SK-N-SH (cell line): ENCODE measurements at regions not wholly inside any gene's neighbourhood (a gene's known extent, or its start where the extent isn't known, plus 50 kb on each side); places are given as distances from the start of the nearest gene placed in this dataset.

ENCODE experiments used
- CTCF ChIA-PET: fragments of 300-600, 350-600 bp; formaldehyde crosslinking; extraction: SDS; loops from one replicate; lab custom pipeline; 2021; lab: Yijun Ruan, JAX
- POLR2A ChIA-PET: fragments of 350-600 bp; sonication (Branson Sonifier 250); formaldehyde crosslinking; extraction: SDS; loops from one replicate; lab custom pipeline; 2020; ENCODE audit warnings: antibody characterized with exemption, inconsistent platforms; lab: Yijun Ruan, JAX
- DNase-seq: peaks from one replicate; pipeline ENCODE4 v3.0.0; 2012
- H2AFZ ChIP-seq: fragments of 200-600 bp; sonication (generic); 2 replicates; pipeline ENCODE4 v1.8.1; 2016; ENCODE audit warnings: antibody characterized with exemption, mild to moderate bottlenecking, low read depth
- H3F3A ChIP-seq: fragments of 200-600 bp; sonication (generic); replicated peaks from 2 replicates; pipeline ENCODE3; 2016; ENCODE audit warnings: antibody characterized with exemption, mild to moderate bottlenecking; ENCODE audit not compliant: insufficient read depth
- H3K27ac ChIP-seq, 2 experiments: fragments of 200-500 bp in 1 of 2; fragments of 200-600 bp in 1 of 2; sonication (Bioruptor generic) in 1 of 2; sonication (generic), shearing (Covaris generic) in 1 of 2; 2 replicates each; pipeline versions ENCODE4 v1.5.1 to v1.6.1; 2014 to 2016; ENCODE audit warnings: low read depth in 2 of 2, inconsistent platforms in 1 of 2, low read length in 1 of 2, mild to moderate bottlenecking in 1 of 2, mixed read lengths in 1 of 2
- H3K27me3 ChIP-seq: fragments of 200-600 bp; sonication (generic), shearing (Covaris generic); 2 replicates; pipeline ENCODE4 v1.6.1; 2016; ENCODE audit warnings: mixed run types; ENCODE audit not compliant: insufficient read depth
- H3K36me3 ChIP-seq, 2 experiments: fragments of 200-500 bp in 1 of 2; fragments of 200-600 bp in 1 of 2; sonication (Bioruptor generic) in 1 of 2; sonication (generic) in 1 of 2; replicated peaks in 1 of 2; 2 replicates each; pipeline versions ENCODE3 to v1.5.1; 2014 to 2016; ENCODE audit warnings: low read length in 1 of 2, mild to moderate bottlenecking in 1 of 2; ENCODE audit not compliant: insufficient read depth in 2 of 2, control insufficient read depth in 1 of 2
- H3K4me1 ChIP-seq, 2 experiments: fragments of 200-500 bp in 1 of 2; fragments of 200-600 bp in 1 of 2; sonication (Bioruptor generic) in 1 of 2; sonication (generic), shearing (Covaris generic) in 1 of 2; 2 replicates each; pipeline versions ENCODE4 v1.5.1 to v1.6.1; 2014 to 2016; ENCODE audit warnings: low read depth in 1 of 2, low read length in 1 of 2, mixed run types in 1 of 2; ENCODE audit not compliant: insufficient read depth in 2 of 2, control insufficient read depth in 1 of 2
- H3K4me2 ChIP-seq: fragments of 200-600 bp; sonication (generic), shearing (Covaris generic); 2 replicates; pipeline ENCODE4 v1.6.1; 2017; ENCODE audit warnings: mixed run types
- H3K4me3 ChIP-seq, 2 experiments: fragments of 200-500 bp in 1 of 2; fragments of 200-600 bp in 1 of 2; sonication (Bioruptor generic) in 1 of 2; sonication (generic), shearing (Covaris generic) in 1 of 2; 2 replicates each; pipeline versions ENCODE4 v1.5.1 to v1.8.1; 2014 to 2016; ENCODE audit warnings: low read depth in 2 of 2, inconsistent platforms in 1 of 2, low read length in 1 of 2, mild to moderate bottlenecking in 1 of 2, mixed read lengths in 1 of 2, moderate library complexity in 1 of 2
- H3K79me2 ChIP-seq: fragments of 200-600 bp; sonication (generic); 2 replicates; pipeline ENCODE4 v1.8.1; 2017; ENCODE audit warnings: mild to moderate bottlenecking; ENCODE audit not compliant: insufficient read depth
- H3K9ac ChIP-seq: fragments of 200-600 bp; sonication (generic); 2 replicates; pipeline ENCODE4 v1.6.1; 2017; ENCODE audit warnings: mixed run types
- H3K9me2 ChIP-seq: fragments of 200-600 bp; sonication (generic); 2 replicates; pipeline ENCODE4 v1.6.1; 2017; ENCODE audit warnings: mixed run types
- H3K9me3 ChIP-seq: fragments of 200-600 bp; sonication (generic); 2 replicates; pipeline ENCODE4 v1.6.1; 2017; ENCODE audit warnings: mixed run types, mild to moderate bottlenecking, moderate library complexity
- H4K20me1 ChIP-seq: fragments of 200-600 bp; sonication (generic); 2 replicates; pipeline ENCODE4 v1.6.1; 2017; ENCODE audit warnings: mild to moderate bottlenecking, mixed run types; ENCODE audit not compliant: insufficient read depth
- CHD2 ChIP-seq: fragments of 150-350 bp; IDR thresholded peaks from 2 replicates; pipeline ENCODE4 v1.6.1; 2018; ENCODE audit warnings: low read length; ENCODE audit not compliant: partially characterized antibody
- ELF1 ChIP-seq: IDR thresholded peaks from 2 replicates; pipeline ENCODE4 v1.4.0; 2012
- EZH2phosphoT487 ChIP-seq: fragments of 200-600 bp; sonication (generic); IDR thresholded peaks from 2 replicates; pipeline ENCODE4 v1.6.1; 2017; ENCODE audit warnings: low read depth, mixed run types, mild to moderate bottlenecking, antibody characterized with exemption, moderate library complexity, borderline replicate concordance
- FOSL2 ChIP-seq: IDR thresholded peaks from 2 replicates; pipeline ENCODE4 v1.4.0; 2012; ENCODE audit warnings: low read depth, mild to moderate bottlenecking, moderate library complexity, borderline replicate concordance
- FOXM1 ChIP-seq: IDR thresholded peaks from 2 replicates; pipeline ENCODE4 v1.4.0; 2012; ENCODE audit warnings: low read depth, mild to moderate bottlenecking
- GABPA ChIP-seq: IDR thresholded peaks from 2 replicates; pipeline ENCODE4 v1.4.0; 2012; ENCODE audit warnings: low read depth, mild to moderate bottlenecking
- JUND ChIP-seq: IDR thresholded peaks from 2 replicates; pipeline ENCODE4 v1.4.0; 2012
- MAX ChIP-seq: IDR thresholded peaks from 2 replicates; pipeline ENCODE4 v1.4.0; 2012; ENCODE audit warnings: low read depth
- NRF1 ChIP-seq: IDR thresholded peaks from 2 replicates; pipeline ENCODE4 v1.6.1; 2012; ENCODE audit warnings: low read depth, mild to moderate bottlenecking, low read length
- POLR2AphosphoS5 ChIP-seq: IDR thresholded peaks from 2 replicates; pipeline ENCODE4 v1.6.1; 2012; ENCODE audit warnings: low read depth, low read length
- RAD21 ChIP-seq: IDR thresholded peaks from 2 replicates; pipeline ENCODE4 v1.6.1; 2012; ENCODE audit warnings: mild to moderate bottlenecking, low read length
- REST ChIP-seq: IDR thresholded peaks from 2 replicates; pipeline ENCODE4 v1.6.1; 2012; ENCODE audit warnings: mild to moderate bottlenecking, low read depth, low read length, moderate library complexity
- SMC3 ChIP-seq: IDR thresholded peaks from 2 replicates; pipeline ENCODE4 v1.6.1; 2012; ENCODE audit warnings: low read depth, low read length, improper control_type of control experiment
- TAF1 ChIP-seq: IDR thresholded peaks from 2 replicates; pipeline ENCODE4 v1.6.1; 2012; ENCODE audit warnings: low read depth, mild to moderate bottlenecking, low read length, moderate library complexity, borderline replicate concordance
- TCF12 ChIP-seq: IDR thresholded peaks from 2 replicates; pipeline ENCODE4 v1.4.0; 2012
- TEAD4 ChIP-seq: IDR thresholded peaks from 2 replicates; pipeline ENCODE4 v1.4.0; 2012; ENCODE audit warnings: mild to moderate bottlenecking, borderline replicate concordance; ENCODE audit not compliant: insufficient read depth
- YY1 ChIP-seq: IDR thresholded peaks from 2 replicates; pipeline ENCODE4 v1.4.0; 2012; ENCODE audit warnings: low read depth, mild to moderate bottlenecking
- WGBS: methylation state at CpG from one replicate; pipeline ENCODE4 v1.1.6; 2017; ENCODE audit warnings: low lambda C conversion rate; 5-methylcytosine and 5-hydroxymethylcytosine counted together

- TF ChIP-seq CHD2 (no peak), POLR2AphosphoS5 (no peak), MAX (no peak), RAD21 (no peak), YY1 (no peak), EZH2phosphoT487 (no peak), TCF12 (no peak), JUND (no peak), NRF1 (no peak), SMC3 (no peak), FOSL2 (no peak), REST (no peak), ELF1 (no peak), TEAD4 (no peak), FOXM1 (no peak), GABPA (no peak)
- Histone ChIP-seq H3K36me3 (no peaks in the 10 kb centered on the region), H4K20me1 (no peaks in the 10 kb centered on the region), H2AFZ (no peak overlapping the region), H3K9me2 (no peaks in the 10 kb centered on the region), H3K27ac (no peak overlapping the region), H3K4me1 (no peaks in the 10 kb centered on the region), H3K27me3 (no peaks in the 10 kb centered on the region), H3K79me2 (no peaks in the 10 kb centered on the region), H3K9me3 (no peaks in the 10 kb centered on the region), H3K4me2 (no peak overlapping the region), H3F3A (no peaks in the 10 kb centered on the region), H3K4me3 (no peak overlapping the region), H3K9ac (no peak overlapping the region)
- POLR2A ChIA-PET = no interaction called here
- DNase-seq = no peak
- CTCF ChIA-PET = no interaction called here
- 13% methylated on average over 3 of the region's 3 CpGs for WGBS
These were observed 472.2 kb upstream of the LINC00305 start for GRCh38 chr18:64620971-64621560.

- CTCF ChIA-PET = no interaction called here
- Histone ChIP-seq H3K4me3 (no peak overlapping the region), H3K9me3 (no peaks in the 10 kb centered on the region), H3K36me3 (no peaks in the 10 kb centered on the region), H3F3A (no peaks in the 10 kb centered on the region), H3K9ac (no peak overlapping the region), H3K27me3 (no peaks in the 10 kb centered on the region), H3K4me1 (no peaks in the 10 kb centered on the region)
- POLR2A ChIA-PET = no interaction called here
- 17% methylated on average over 1 of the region's 1 CpG for WGBS
- no peak for TF ChIP-seq POLR2AphosphoS5
- no peak for TF ChIP-seq FOXM1
- TF ChIP-seq TAF1 = no peak
- TF ChIP-seq, all 33 proteins: peak for 0
- no peak for DNase-seq
- Histone ChIP-seq H3K4me2 (no peak overlapping the region), H4K20me1 (no peaks in the 10 kb centered on the region), H3K27ac (no peak overlapping the region), H2AFZ (no peak overlapping the region), H3K79me2 (no peaks in the 10 kb centered on the region), H3K9me2 (no peaks in the 10 kb centered on the region)
These were observed 469.5 kb upstream of the LINC00305 start for GRCh38 chr18:64618390-64618789.
